Keratinocyte (primary cell): ENCODE measurements at regions not wholly inside any gene's neighbourhood (a gene's known extent, or its start where the extent isn't known, plus 50 kb on each side); places are given as distances from the start of the nearest gene placed in this dataset.

Experiments
- DNase-seq: peaks from one replicate; pipeline ENCODE4 v3.0.0-alpha.2; 2011; ENCODE audit warnings: low read depth, missing footprints, low spot score
- FAIRE-seq: peaks from 2 replicates; lab custom pipeline; 2011; peaks lifted over from hg19 to GRCh38; lab: Jason Lieb, UNC
- H2AFZ ChIP-seq: 2 replicates; pipeline ENCODE4 v1.6.0; 2012; ENCODE audit warnings: low read length, control low read depth, inconsistent platforms; ENCODE audit not compliant: control insufficient read depth
- H3K27ac ChIP-seq: 2 replicates; pipeline ENCODE4 v1.5.1; 2011; ENCODE audit warnings: low read length; ENCODE audit not compliant: control insufficient read depth, insufficient read depth
- H3K27me3 ChIP-seq: 3 replicates; pipeline ENCODE4 v1.6.0; 2011; ENCODE audit warnings: low read length; ENCODE audit not compliant: control insufficient read depth, insufficient read depth; ENCODE audit errors: extremely low read depth
- H3K36me3 ChIP-seq, 2 experiments: 2 replicates in 1 of 2; 3 replicates in 1 of 2; pipeline ENCODE4 v1.5.1; 2011; ENCODE audit warnings: low read length in 2 of 2, mild to moderate bottlenecking in 1 of 2; ENCODE audit not compliant: control insufficient read depth in 2 of 2, insufficient read depth in 2 of 2; ENCODE audit errors: extremely low read depth in 1 of 2
- H3K4me1 ChIP-seq: 3 replicates; pipeline ENCODE4 v1.5.1; 2011; ENCODE audit warnings: low read length; ENCODE audit not compliant: control insufficient read depth, insufficient read depth; ENCODE audit errors: extremely low read depth
- H3K4me2 ChIP-seq: 3 replicates; pipeline ENCODE4 v1.6.0; 2011; ENCODE audit warnings: low read depth, low read length; ENCODE audit not compliant: control insufficient read depth, insufficient read depth; ENCODE audit errors: extremely low read depth
- H3K4me3 ChIP-seq, 3 experiments: fragments of 200-600 bp in 1 of 3; sonication (generic) in 1 of 3; 2 replicates in 2 of 3; 3 replicates in 1 of 3; pipeline ENCODE4 v1.5.1; 2011 to 2016; ENCODE audit warnings: low read length in 3 of 3, mild to moderate bottlenecking in 3 of 3, control low read depth in 2 of 3, inconsistent platforms in 1 of 3, low read depth in 1 of 3, mixed read lengths in 1 of 3, mixed run types in 1 of 3, moderate library complexity in 1 of 3; ENCODE audit not compliant: control insufficient read depth in 2 of 3, insufficient read depth in 2 of 3; ENCODE audit errors: extremely low read depth in 1 of 3
- H3K79me2 ChIP-seq: 2 replicates; pipeline ENCODE4 v1.6.0; 2012; ENCODE audit warnings: low read length; ENCODE audit not compliant: control insufficient read depth, insufficient read depth
- H3K9ac ChIP-seq: 3 replicates; pipeline ENCODE4 v1.6.0; 2011; ENCODE audit warnings: low read length; ENCODE audit not compliant: control insufficient read depth, insufficient read depth; ENCODE audit errors: extremely low read depth
- H3K9me1 ChIP-seq: 3 replicates; pipeline ENCODE4 v1.6.0; 2011; ENCODE audit warnings: low read length; ENCODE audit not compliant: control insufficient read depth, insufficient read depth; ENCODE audit errors: extremely low read depth
- H3K9me3 ChIP-seq: 2 replicates; pipeline ENCODE4 v1.5.1; 2012; ENCODE audit warnings: low read depth, low read length; ENCODE audit not compliant: control insufficient read depth
- H4K20me1 ChIP-seq: 3 replicates; pipeline ENCODE4 v1.6.0; 2011; ENCODE audit warnings: low read length; ENCODE audit not compliant: control insufficient read depth, insufficient read depth; ENCODE audit errors: extremely low read depth
- EZH2 ChIP-seq: IDR thresholded peaks from one replicate; pipeline ENCODE4 v1.6.1; 2012; ENCODE audit warnings: inconsistent platforms, mild to moderate bottlenecking, low read length, moderate library complexity
- dilution Hi-C: fragments of 300-500 bp; cut with MboI; formaldehyde crosslinking; loops from one replicate; pipeline ENCODE4 v1.7.0; 2020; ENCODE audit warnings: low sequenced_read_pairs; ENCODE audit not compliant: extremely low pct_ligation_motif_present
- TF ChIP-seq, protein P1 (sequence below), 3 experiments: IDR thresholded peaks in 1 of 3; conservative IDR thresholded peaks in 1 of 3; optimal IDR thresholded peaks in 1 of 3; 2 replicates in 2 of 3; 3 replicates in 1 of 3; pipeline versions ENCODE3 to v1.5.1; 2011; ENCODE audit warnings: low read length in 3 of 3, mild to moderate bottlenecking in 3 of 3, moderate library complexity in 2 of 3, control low read depth in 1 of 3, inconsistent platforms in 1 of 3; ENCODE audit not compliant: insufficient read depth in 2 of 3; ENCODE audit errors: extremely low read depth in 1 of 3

- Histone ChIP-seq H3K36me3 (no peaks in the 10 kb centered on the region), H2AFZ (no peak overlapping the region), H3K79me2 (no peaks in the 10 kb centered on the region), H3K27me3 (no peaks in the 10 kb centered on the region), H3K9ac (no peak overlapping the region), H4K20me1 (no peaks in the 10 kb centered on the region), H3K9me3 (no peaks in the 10 kb centered on the region), H3K4me1 (peaks cover 3% of the 10 kb centered on the region), H3K27ac (no peak overlapping the region), H3K4me3 (no peak overlapping the region), H3K4me2 (no peak overlapping the region), H3K9me1 (no peaks in the 10 kb centered on the region)
- FAIRE-seq = no peak
- dilution Hi-C loops = no loop called here
- no peak for DNase-seq
- TF ChIP-seq, protein P1, sequence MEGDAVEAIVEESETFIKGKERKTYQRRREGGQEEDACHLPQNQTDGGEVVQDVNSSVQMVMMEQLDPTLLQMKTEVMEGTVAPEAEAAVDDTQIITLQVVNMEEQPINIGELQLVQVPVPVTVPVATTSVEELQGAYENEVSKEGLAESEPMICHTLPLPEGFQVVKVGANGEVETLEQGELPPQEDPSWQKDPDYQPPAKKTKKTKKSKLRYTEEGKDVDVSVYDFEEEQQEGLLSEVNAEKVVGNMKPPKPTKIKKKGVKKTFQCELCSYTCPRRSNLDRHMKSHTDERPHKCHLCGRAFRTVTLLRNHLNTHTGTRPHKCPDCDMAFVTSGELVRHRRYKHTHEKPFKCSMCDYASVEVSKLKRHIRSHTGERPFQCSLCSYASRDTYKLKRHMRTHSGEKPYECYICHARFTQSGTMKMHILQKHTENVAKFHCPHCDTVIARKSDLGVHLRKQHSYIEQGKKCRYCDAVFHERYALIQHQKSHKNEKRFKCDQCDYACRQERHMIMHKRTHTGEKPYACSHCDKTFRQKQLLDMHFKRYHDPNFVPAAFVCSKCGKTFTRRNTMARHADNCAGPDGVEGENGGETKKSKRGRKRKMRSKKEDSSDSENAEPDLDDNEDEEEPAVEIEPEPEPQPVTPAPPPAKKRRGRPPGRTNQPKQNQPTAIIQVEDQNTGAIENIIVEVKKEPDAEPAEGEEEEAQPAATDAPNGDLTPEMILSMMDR (optimal IDR thresholded peaks at IDR 0.05 in 1 of 3, IDR thresholded peaks at IDR 0.05 in 1 of 3, conservative IDR thresholded peaks at IDR 0.05 in 1 of 3; ENCODE audit: extremely low read depth in 1 of 3, insufficient read depth in 2 of 3, low read length in 3 of 3) = no peak
- no peak for TF ChIP-seq EZH2
These were observed 127.9 kb upstream of the AMOT start for GRCh38 chrX:112968351-112969133.

- H2AFZ ChIP-seq = no peak overlapping the region
- no peaks in the 10 kb centered on the region for H3K36me3 ChIP-seq
- no peaks in the 10 kb centered on the region for H3K9me1 ChIP-seq
- no peak overlapping the region for H3K27ac ChIP-seq
- H3K9ac ChIP-seq = no peak overlapping the region
- DNase-seq (peak; percentile 9), FAIRE-seq (no peak)
- H3K4me3 ChIP-seq = no peak overlapping the region
- no peaks in the 10 kb centered on the region for H3K9me3 ChIP-seq
- dilution Hi-C loops = no loop called here
- H4K20me1 ChIP-seq = no peaks in the 10 kb centered on the region
- peak overlapping the region; percentile 10 for H3K4me2 ChIP-seq
- no peaks in the 10 kb centered on the region for H3K79me2 ChIP-seq
- TF ChIP-seq, protein P1 (optimal IDR thresholded peaks at IDR 0.05 in 1 of 3, IDR thresholded peaks at IDR 0.05 in 1 of 3, conservative IDR thresholded peaks at IDR 0.05 in 1 of 3; ENCODE audit: extremely low read depth in 1 of 3, insufficient read depth in 2 of 3, low read length in 3 of 3) = peak in 1 of 3 experiments; percentile 2
- no peak for TF ChIP-seq EZH2
- H3K4me1 ChIP-seq = peaks cover 3% of the 10 kb centered on the region
- H3K27me3 ChIP-seq = no peaks in the 10 kb centered on the region
These were observed 127.3 kb upstream of the AMOT start for GRCh38 chrX:112967903-112968302.
